ENCODE measurements at regions not wholly inside any gene's neighbourhood (a gene's known extent, or its start where the extent isn't known, plus 50 kb on each side); places are given as distances from the start of the nearest gene placed in this dataset.

- no peak overlapping the region for H3K27ac ChIP-seq (ENCODE audit: low read depth in 1 of 2, low read length in 1 of 2)
Observed at GRCh38 chr2:198715302-198715835, 742.4 kb downstream of the SATB2 start.

GRCh38 chr2:198712485-198712884 lies 745.3 kb downstream of the SATB2 start:
- WGBS, 2 donors, result 48 to 68% methylated on average over 4 of the region's 4 CpGs
- Histone ChIP-seq H3K27me3 (ENCODE audit: control insufficient read depth in 3 of 3, insufficient read depth in 3 of 3, low read length in 2 of 3) (no peaks in the 10 kb centered on the region), H3K9me3 (ENCODE audit: control insufficient read depth in 4 of 4, insufficient read depth in 3 of 4, low read length in 3 of 4) (no peaks in the 10 kb centered on the region), H3K4me3 (no peak overlapping the region), H3K36me3 (ENCODE audit: control insufficient read depth in 4 of 4, insufficient read depth in 4 of 4, low read length in 4 of 4) (no peaks in the 10 kb centered on the region), H3K27ac (ENCODE audit: low read depth in 1 of 2, low read length in 1 of 2) (no peak overlapping the region), H3K9ac (ENCODE audit: insufficient read depth in 1 of 2, low read length in 2 of 2) (no peak overlapping the region), H3K4me1 (ENCODE audit: control insufficient read depth in 5 of 5, insufficient read depth in 5 of 5, low read length in 5 of 5) (peaks cover 0 to under 1% (median 0%) of the 10 kb centered on the region in 5 donors)
- ATAC-seq (ENCODE audit: insufficient read depth, low FRiP score), result no peak
- DNase-seq, result no peak
- no peak for TF ChIP-seq CTCF (IDR thresholded peaks at IDR 0.05; ENCODE audit: control extremely low read depth, extremely low read depth)

More at GRCh38 chr2:198715302-198715835, 742.4 kb downstream of the SATB2 start:
- no peak for TF ChIP-seq CTCF (IDR thresholded peaks at IDR 0.05; ENCODE audit: control extremely low read depth, extremely low read depth)
- DNase-seq, result no peak
- ATAC-seq (ENCODE audit: insufficient read depth, low FRiP score), result no peak
- Histone ChIP-seq H3K27me3 (ENCODE audit: control insufficient read depth in 3 of 3, insufficient read depth in 3 of 3, low read length in 2 of 3) (no peaks in the 10 kb centered on the region), H3K4me1 (ENCODE audit: control insufficient read depth in 5 of 5, insufficient read depth in 5 of 5, low read length in 5 of 5) (no peaks in the 10 kb centered on the region), H3K9ac (ENCODE audit: insufficient read depth in 1 of 2, low read length in 2 of 2) (no peak overlapping the region), H3K36me3 (ENCODE audit: control insufficient read depth in 4 of 4, insufficient read depth in 4 of 4, low read length in 4 of 4) (no peaks in the 10 kb centered on the region), H3K4me3 (no peak overlapping the region), H3K9me3 (ENCODE audit: control insufficient read depth in 4 of 4, insufficient read depth in 3 of 4, low read length in 3 of 4) (no peaks in the 10 kb centered on the region)
- 82 to 89% methylated on average over 3 of the region's 3 CpGs for WGBS, 2 donors

GRCh38 chr2:198711484-198711883 lies 746.3 kb downstream of the SATB2 start:
- no peak for ATAC-seq (ENCODE audit: insufficient read depth, low FRiP score)
- Histone ChIP-seq H3K4me1 (ENCODE audit: control insufficient read depth in 5 of 5, insufficient read depth in 5 of 5, low read length in 5 of 5) (peaks cover 0 to 7% (median 0%) of the 10 kb centered on the region in 5 donors), H3K9ac (ENCODE audit: insufficient read depth in 1 of 2, low read length in 2 of 2) (no peak overlapping the region)

More at GRCh38 chr2:198711484-198711883, 746.3 kb downstream of the SATB2 start:
- H3K27me3 ChIP-seq (ENCODE audit: control insufficient read depth in 3 of 3, insufficient read depth in 3 of 3, low read length in 2 of 3), result no peaks in the 10 kb centered on the region
- no peaks in the 10 kb centered on the region for H3K36me3 ChIP-seq (ENCODE audit: control insufficient read depth in 4 of 4, insufficient read depth in 4 of 4, low read length in 4 of 4)
- no peaks in the 10 kb centered on the region for H3K9me3 ChIP-seq (ENCODE audit: control insufficient read depth in 4 of 4, insufficient read depth in 3 of 4, low read length in 3 of 4)
- H3K4me3 ChIP-seq, result no peak overlapping the region
- no peak for DNase-seq
- no peak overlapping the region for H3K27ac ChIP-seq (ENCODE audit: low read depth in 1 of 2, low read length in 1 of 2)
- TF ChIP-seq CTCF (IDR thresholded peaks at IDR 0.05; ENCODE audit: control extremely low read depth, extremely low read depth), result no peak
